Activated naive CD4-positive, alpha-beta T cell treated with Interleukin-2 at 50 U/mL for 16 hours (primary cell): ENCODE measurements at regions not wholly inside any gene's neighbourhood (a gene's known extent, or its start where the extent isn't known, plus 50 kb on each side); places are given as distances from the start of the nearest gene placed in this dataset.

ENCODE experiments used
- DNase-seq: peaks from one replicate; pipeline ENCODE4 v3.0.0-alpha.2; 2020

DNA sequence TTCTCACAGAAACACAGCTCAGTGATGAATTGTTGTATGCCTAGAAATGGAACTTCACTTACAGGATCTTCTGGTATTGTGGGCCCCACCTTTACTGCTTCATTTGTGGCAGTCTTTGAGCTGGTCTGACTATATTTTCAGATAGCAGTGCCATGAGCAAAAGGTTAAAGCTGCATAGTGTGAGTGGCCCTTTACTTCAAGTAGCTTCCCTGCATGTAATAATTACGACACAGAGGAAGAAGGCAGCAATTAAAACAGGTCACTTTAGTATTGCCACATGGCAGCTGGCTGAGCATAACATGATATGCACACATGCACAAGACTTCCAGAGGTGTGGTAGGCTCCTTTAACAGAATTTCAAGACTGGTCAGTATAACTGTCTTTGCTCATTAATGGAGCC is 426.3 kb upstream of the ZEB2 start:
- no peak for DNase-seq

DNA sequence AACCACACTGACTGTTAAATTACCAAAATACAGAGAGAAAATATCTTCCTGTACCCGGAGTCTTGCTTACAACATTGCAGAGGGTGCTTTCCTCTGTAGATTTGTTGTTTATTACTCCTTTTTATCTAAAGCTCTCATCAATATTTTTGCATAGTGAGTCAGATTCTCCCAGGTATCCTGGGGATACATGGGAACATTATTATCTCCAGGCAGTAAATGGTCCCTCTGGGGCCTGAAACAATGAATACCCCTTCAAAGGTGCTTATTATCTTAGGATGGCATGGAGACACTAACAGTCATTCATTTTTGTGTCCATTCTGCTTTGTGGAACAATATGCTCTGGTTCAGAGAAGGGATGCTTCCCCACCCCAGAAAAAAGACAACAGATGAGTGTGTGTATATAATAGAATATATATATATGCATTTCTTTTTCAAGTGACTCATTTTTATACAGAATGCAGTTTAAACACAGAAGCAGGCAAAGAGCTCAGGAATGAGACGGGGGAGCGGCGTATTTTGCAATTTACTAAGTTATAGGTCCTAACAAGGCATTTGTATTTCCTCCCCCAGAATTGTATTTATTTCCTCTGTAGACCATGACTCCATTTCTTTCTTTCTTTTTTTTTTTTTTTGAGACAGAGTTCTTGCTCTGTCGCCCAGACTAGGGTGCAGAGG is 424.8 kb upstream of the ZEB2 start:
- DNase-seq: no peak

DNA sequence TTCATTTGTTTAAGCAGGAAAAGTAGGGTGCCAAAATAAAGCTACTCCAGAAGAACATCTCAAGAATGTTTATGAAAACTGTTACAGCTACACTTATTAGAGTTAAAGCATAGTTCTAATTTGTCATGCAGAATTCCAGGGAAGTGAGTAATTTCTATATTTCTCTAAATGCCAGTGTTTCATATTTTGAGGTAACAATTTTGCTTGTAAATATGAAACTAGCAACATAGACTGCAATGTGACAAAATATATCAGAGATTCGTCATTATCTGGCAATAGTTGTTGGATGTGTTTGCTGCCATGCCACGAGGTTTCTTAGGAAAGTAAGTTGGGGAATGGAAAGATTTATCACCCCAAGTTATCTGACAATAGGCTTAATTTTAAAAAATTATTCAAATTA is 424.1 kb upstream of the ZEB2 start:
- no peak for DNase-seq

DNA sequence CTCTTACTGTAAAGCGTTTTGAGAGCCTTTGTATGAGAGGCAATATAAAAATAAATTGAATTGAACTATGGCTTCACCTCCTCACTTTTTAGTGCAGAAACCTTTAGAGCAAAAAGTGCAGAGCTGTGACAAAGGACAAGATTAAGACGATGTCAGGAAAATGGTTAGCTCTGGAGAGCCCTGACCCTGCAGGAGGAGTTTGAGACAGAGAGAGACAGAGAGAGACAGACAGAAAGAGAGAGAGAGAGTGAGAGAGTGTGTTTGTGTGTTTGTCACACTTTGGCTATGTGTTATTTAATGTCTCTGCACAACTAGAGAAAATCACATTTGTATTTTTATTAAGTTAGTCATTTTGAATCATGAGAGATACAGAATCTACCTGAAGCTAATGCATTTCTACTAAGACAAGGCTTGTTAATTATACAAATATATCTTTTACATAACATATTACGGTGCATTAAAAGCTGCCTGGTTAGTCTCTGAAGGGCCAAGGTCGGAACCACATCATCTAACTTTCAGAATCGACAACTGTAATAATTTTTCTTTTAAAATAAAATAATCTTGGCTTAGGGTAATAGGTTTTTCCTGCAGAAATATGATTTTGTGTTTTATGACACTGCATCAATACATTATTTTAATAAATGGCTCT is 423.5 kb upstream of the ZEB2 start:
- no peak for DNase-seq

DNA sequence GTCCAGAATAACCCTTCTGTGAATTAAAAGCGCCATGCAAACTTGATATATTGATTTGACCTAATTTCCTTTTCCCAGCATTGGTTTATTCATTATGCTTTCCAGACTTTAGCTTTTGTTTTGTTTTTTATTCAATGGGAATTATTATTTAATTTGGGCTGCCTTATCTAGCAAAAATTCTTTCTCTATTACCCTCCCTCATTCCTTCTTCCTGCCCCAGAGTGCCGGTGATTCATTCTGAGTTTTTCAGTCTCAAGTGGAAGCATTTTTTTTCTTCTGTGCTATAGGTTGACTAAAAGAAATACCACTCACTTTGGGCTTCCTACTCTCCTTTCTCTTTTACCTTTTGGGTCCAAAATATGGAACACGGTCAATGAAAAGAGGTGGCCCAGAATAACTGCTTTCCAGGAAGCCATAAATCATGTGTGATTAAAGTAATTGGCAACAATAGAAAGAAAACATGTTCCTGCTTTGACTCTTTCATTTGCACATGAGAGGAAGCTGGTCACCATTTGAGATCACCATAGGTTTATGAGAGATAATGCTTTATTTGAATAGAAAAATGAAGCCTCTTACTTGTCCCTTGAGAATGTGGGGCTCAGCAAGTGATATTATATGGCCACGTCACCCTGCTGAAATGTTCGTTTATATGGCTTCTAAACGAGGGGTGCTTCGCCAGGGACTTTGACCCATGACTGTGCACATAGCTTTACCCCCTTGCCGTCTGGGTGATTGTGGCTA is 422.8 kb upstream of the ZEB2 start:
- DNase-seq: no peak

DNA sequence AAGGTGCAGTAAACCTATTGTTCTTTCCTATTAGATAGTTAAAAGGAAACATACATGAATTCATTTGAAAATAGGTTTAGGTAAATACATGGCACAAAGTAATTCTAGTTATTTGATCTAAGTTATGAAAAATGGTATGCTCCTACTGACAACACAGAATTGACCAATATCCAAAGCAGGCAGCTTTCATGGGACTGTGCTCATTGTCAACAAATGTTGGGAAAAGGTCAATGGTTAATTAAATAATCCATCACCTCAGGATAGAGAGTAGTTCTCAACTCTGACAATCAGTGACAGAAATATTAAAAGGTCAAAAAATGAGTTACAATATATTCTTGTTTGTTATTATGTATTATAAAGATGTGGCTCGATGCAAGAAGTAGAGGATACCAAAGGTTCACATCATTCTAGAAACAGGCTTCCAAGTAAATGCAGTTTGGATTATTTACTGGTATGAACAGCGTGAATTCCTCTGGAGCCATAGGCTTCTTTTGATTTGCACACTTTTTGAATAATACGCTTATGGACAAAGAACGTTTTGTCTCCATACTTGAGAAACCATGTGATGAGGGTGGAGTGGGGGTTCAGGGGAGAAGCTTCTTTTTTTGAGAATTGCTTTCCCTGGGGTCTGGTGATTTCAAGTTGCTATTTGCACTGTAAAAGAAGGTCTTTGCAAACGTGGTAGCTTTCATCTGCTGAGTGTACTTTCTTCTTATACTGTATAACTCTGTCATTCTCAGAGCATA is 422.0 kb upstream of the ZEB2 start:
- no peak for DNase-seq

DNA sequence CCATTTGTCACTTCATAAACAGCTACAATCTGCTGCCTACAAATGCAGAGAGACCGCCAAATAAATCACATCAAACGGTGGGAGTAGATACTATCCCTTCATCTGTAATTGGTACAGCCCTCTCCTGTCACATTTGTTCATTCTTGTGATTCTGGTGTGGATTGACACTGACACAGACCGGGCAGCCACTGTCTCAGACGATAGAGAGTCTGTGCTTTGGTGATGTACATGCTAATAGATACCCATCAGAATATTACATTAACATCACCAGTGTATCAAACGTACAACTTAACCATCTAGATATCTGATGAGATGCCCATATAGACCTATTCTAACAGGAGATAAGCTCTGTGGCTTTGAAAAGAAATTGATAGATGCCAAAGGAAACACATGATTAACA is 419.7 kb upstream of the ZEB2 start:
- no peak for DNase-seq

DNA sequence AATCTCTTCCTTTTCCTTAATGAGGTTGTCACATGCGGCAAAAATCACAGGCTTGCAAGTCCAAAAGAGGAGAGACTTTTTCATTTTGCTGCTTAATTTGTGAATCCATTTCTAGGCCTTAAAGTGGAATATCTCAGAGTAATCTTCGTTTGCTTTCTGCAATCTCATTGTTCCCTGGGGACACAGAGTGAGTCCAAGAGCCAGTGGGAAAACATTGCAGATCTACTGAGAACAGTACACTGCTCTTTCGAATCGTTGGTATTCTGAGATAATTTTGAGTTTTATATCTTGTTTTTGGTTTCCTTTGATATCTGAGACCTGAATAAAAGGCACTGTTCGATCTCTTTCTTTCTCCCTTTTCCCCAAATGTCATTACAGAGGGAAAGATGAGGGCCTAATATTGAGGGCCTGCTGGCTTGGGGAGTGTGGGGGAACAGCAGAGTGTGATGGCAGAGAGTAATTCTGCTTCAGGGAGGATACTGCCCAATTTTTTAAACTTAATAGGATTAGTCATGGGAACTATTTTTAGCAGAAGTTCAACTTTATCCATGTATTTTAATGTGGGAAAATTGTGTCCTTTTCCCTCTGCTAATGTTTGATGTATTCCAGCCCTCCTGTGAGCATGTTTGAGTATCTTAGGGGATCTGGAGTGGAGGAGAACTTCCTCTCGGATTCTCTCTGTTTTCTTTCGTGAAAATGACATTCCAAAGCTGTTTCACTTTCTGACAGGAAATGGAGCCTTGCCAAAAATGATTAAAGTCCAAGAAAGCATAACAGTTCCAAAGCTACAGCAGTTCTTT is 418.2 kb upstream of the ZEB2 start:
- no peak for DNase-seq

DNA sequence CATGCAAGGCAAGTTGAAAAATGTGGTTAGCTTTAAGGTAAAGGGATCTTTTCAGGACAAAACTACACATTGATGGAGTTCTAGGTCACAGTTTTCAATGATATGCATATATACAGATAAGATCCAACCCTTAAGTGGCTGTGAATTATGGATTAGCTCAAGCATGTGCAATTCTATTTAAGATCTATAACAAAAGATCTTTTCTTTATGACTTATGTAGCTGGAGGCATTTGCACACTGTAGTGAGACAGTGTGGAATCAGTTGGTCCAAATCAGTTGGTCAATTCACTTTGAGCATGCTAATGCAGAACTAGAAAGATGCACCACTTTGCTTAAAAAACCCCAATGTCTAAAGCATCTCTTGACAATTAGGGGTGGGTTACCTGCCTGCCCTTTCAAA is 417.1 kb upstream of the ZEB2 start:
- no peak for DNase-seq

DNA sequence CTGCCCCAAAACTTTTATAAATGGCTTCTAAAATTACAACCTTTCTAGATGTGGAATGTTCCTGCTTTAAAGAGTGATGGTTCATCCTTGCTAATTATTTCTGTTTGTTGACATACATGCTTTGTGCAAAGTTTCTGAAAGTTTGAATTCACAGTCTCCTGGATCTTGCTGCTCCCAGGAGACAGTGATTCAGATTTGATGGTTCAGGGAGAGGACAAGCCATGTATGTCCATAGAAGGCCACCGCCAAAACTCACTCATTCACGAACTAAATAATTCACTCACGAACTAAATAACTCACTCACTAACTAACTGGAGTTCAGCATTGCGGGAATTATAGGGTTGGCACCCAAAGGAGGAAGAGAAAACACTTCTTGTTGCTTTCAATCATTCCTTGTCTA is 416.5 kb upstream of the ZEB2 start:
- DNase-seq: no peak

DNA sequence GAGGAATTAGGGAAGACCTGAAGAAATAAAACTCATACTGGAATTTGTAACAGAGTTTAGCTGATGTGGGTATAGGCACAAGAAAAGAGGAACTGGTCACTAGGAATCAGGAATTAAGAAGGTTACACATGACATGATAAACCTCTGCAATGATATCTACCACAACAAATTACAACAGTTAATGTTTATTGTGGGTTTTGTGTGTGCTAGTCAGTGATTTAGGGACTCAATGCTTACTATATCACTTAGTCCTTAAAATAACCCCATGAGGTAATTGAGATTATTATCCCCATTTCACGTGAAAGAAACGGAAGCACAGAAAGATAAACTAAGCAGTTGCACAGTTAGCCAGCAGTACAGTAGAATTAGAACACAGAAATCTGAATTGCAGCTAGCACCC is 415.8 kb upstream of the ZEB2 start:
- DNase-seq: no peak

DNA sequence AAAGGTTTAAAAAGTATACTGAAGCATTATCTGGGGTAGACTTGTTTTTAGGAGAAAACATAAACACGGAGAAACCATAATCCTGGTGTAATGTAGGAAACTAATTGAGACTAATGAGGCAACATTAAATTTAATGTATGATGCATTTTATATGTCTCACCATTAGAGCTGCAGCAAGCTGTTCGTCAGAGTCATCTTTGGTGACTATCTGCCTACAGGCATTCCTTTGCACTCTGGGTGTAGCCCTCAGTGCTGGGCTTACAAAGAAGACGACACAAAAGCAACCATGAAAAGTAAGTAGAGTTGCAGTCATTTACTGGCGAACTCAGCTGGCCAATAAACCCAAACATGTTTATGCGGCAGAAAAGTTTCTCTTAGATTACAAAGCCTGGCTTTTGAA is 415.3 kb upstream of the ZEB2 start:
- no peak for DNase-seq

DNA sequence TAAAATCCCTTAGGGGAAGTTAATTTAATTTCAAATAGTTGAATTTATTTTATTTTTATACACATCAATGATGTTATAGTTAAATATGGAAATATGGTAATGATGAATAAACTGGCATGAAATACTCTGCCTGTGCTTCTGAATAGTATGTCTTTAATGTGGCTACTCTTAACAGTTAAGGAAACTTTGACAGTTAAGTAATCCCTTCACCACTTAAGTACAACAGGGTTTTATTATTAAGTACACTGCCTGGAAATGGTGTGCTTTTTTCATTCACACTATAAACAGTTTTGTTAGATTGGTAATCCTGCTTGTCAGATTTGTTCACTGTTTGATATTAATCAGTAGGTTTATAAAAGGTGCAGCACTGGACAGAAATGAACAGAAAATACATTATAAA is 412.0 kb upstream of the ZEB2 start:
- DNase-seq: no peak

DNA sequence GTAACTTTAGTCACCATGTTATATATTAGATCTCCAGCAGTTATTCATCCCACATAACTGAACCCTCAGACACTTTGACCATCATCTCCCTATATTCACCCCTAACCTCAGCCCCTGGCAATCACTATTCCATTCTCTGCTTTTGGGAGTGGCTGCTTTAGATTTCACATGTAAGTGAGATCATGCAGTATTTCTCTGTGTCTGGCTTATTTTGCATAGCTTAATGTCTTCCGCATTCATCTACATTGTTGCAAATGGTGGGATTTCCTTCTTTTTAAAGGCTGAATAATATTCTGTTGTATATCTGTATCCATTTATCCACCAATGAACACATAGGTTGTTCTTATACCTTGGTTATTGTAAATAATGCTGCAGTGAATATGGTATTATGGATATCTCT is 411.6 kb upstream of the ZEB2 start:
- DNase-seq: no peak

DNA sequence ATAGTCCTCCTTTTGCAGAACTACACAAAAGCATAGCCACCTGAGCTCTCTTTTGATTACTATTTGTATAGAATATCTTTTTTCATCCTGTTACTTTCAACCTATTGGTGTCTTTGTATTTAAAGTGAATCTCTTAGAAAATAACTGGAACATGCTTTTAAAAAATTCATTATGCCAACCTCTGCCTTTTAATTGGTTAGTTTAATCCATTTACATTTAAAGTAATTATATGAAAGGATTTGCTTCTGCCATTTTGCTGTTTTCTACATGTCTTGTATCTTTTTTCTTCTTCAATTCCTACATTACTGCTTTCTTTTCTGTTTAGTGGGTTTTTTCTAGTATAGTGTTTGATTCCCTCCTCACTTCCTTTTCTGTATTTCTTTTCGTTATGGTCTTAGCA is 407.5 kb upstream of the ZEB2 start:
- DNase-seq: no peak

DNA sequence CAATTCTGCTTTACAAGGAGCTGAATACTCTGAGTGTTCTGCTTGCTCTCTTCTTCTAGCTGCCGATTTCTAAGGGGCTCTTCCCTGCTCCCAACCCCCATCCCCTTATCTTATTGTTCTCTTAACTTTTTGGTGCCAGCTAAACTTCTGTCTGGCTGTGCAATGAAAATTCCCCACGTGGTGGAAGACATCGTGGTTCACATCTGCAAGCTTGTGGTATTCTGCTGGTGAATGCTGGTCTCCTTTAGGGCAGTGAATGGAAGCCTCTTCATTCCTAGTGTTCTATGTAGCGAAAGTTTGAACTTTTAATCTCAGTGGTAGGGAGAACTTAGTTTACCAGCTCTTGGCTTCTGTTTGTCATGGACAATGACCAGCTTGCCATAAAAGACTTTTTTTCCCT is 406.0 kb upstream of the ZEB2 start:
- DNase-seq: no peak

DNA sequence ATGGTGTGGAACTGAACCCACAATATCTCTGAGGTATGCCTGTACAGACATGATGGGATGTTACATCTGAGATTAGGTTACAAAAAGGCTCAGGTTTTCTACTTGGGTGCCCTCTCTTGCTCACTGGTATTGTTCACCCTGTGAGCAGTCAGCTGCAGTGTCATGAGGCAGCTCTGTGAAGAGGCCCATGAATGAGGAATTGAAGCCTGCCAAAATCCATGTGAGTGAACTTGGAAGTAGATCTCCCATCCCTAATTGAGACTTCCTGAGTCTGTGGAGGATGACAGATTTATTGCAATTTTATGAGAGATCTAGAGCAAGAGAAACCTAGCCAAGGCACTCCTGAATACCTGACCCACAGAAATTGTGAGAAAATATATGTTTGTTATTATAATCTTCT is 404.9 kb upstream of the ZEB2 start:
- no peak for DNase-seq

DNA sequence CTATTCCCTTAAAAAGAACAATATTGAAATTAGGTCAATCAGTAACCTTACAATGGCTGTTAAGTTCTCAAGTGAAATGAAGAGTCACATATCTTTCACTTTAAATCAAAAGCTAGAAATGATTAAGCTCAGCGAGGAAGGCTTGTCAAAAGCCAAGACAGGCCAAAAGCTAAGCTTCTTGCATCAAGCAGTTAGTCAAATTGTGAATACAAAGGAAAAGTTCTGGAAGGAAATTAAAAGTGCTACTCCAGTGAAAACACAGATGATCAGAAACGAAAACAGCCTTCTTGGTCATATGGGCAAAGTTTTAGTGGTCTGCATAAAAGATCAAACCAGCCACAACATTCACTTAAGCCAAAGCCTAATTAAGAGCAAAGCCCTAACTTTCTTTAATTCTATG is 402.6 kb upstream of the ZEB2 start:
- DNase-seq: no peak

DNA sequence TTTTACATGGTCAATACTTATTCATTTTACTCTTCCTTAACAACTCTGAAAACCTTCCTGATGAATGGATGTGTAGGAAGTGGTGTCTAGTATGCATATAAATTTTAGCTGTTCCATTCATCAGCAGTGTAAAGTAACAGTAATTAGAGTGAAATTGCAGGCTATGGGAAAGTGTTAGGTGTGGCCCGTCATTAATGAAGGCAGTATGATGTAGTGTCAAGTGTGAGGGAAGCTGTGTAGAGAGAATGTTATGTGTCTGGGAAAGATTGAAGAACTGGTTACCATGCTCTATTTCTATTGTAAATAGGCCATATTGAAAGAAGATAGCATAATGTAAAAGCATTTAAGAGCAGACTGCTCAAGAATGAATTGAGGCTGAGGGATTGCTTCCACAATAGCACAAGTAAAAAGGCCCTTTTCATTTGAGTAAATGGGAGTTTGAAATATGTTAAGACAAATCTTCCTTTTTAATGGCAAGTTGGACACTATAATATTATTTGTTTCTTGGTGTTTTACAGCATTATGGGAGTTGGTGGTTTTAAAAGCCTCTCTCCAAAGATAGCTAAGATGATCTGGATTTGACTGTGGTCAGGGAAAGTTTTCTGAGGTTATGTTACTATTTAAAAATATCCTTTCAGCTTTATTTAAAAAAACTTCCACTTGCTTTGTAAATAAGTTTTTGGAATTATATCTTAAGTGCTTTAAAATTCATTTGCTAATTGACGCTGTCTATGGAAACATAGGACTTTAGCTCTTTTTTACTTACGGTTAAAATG is 401.0 kb upstream of the ZEB2 start:
- no peak for DNase-seq

DNA sequence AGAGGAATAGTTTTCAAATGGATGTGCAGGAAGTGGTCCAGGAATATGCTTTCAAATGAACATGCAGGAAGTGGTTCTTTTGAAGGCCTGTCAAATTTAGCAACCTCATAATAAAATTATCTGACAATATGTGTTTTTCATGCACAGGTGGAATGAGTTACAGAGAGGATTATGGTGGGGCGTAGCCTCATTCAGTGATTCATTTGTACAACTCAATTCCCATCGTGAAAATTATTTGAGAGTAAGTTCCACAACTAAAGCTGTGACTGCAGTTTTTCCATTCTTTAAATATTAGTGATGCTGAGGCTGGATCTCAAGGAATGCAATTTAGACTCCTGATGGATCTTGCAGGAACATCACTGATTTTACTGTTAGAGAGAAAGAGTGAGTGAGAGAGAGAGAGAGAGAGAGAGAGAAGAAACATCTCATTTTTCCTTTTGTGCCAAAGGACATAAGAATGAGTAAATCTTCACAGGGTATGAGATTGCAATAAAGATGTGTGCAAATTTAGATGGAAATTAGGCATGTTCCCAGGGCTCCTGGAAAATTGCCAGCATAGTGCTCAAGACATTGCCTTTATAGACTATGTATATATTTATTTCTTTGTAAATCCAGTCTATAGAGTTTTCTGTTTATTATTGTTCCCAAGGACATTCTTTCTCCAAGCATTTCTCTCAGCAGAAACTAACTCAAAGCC is 394.9 kb upstream of the ZEB2 start:
- no peak for DNase-seq

DNA sequence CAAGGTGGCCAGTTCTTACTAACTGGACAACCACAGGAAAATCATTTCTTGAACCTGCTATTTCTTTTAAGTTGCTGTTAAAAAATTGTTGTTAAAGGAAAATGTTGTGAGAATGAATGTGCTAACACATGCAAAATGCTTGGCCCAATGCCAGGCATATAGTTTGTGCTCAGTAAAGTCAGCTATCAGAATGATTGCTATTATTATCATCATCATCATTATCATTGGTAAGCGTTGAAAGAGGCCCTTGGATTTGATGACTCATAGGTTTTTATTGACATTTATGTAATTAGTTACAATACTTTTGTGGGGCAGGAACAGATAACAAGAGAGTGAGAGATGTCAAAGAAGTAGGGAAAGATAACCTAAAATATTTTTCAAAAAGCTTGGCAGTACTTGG is 394.2 kb upstream of the ZEB2 start:
- DNase-seq: no peak
